Stimulated activated CD4-positive, alpha-beta T cell treated with anti-CD3 and anti-CD28 coated beads, Interleukin-15, amount 100 ng/mL, for 24 hours (primary cell): ENCODE measurements at regions not wholly inside any gene's neighbourhood (a gene's known extent, or its start where the extent isn't known, plus 50 kb on each side); places are given as distances from the start of the nearest gene placed in this dataset.
A peak's percentile ranks its signal among the peaks of the same experiment; 100 is the strongest.
"Not testable (repeated sequence)": the region's sequence is repeated elsewhere in the genome, so short reads cannot be mapped to it uniquely, and the experiment has no call there.

ENCODE experiments used
- DNase-seq: peaks from one replicate; pipeline ENCODE4 v3.0.0-alpha.2; 2020

GRCh38 chr1:218494449-218494852, 149.3 kb downstream of the TGFB2 start:
- DNase-seq = no peak

- no peak for DNase-seq
These were observed 150.8 kb downstream of the TGFB2 start for GRCh38 chr1:218495931-218496330.

- DNase-seq = no peak
These were observed 151.4 kb downstream of the TGFB2 start for GRCh38 chr1:218496561-218496960.

GRCh38 chr1:218498056-218498938, 153.2 kb downstream of the TGFB2 start:
- no peak for DNase-seq

GRCh38 chr1:218499011-218499691, 154.0 kb downstream of the TGFB2 start:
- DNase-seq = no peak

GRCh38 chr1:218499911-218500310, 154.8 kb downstream of the TGFB2 start:
- no peak for DNase-seq

- no peak for DNase-seq
These were observed 156.0 kb downstream of the TGFB2 start for GRCh38 chr1:218501161-218501560.

GRCh38 chr1:218502383-218502782, 157.2 kb downstream of the TGFB2 start:
- DNase-seq = no peak

GRCh38 chr1:218503102-218503501, 158.0 kb downstream of the TGFB2 start:
- no peak for DNase-seq

GRCh38 chr1:218507355-218508002, 162.3 kb downstream of the TGFB2 start:
- no peak for DNase-seq

- no peak for DNase-seq
These were observed 165.1 kb downstream of the TGFB2 start for GRCh38 chr1:218510153-218510772.

- DNase-seq = no peak
These were observed 168.2 kb downstream of the TGFB2 start for GRCh38 chr1:218513328-218513727.

GRCh38 chr1:218514689-218515088, 169.6 kb downstream of the TGFB2 start:
- no peak for DNase-seq

- no peak for DNase-seq
These were observed 171.4 kb downstream of the TGFB2 start for GRCh38 chr1:218516526-218516925.

GRCh38 chr1:218517459-218517858, 172.3 kb downstream of the TGFB2 start:
- no peak for DNase-seq

GRCh38 chr1:218518216-218518740, 173.1 kb downstream of the TGFB2 start:
- no peak for DNase-seq

GRCh38 chr1:218520646-218521045, 175.5 kb downstream of the TGFB2 start:
- DNase-seq = not testable (repeated sequence)

GRCh38 chr1:218521414-218522169, 176.5 kb downstream of the TGFB2 start:
- DNase-seq = peak; percentile 55

- no peak for DNase-seq
These were observed 179.4 kb downstream of the TGFB2 start for GRCh38 chr1:218524526-218524925.

GRCh38 chr1:218525031-218525430, 179.9 kb downstream of the TGFB2 start:
- no peak for DNase-seq

- no peak for DNase-seq
These were observed 180.5 kb downstream of the TGFB2 start for GRCh38 chr1:218525451-218526197.
